Lung microvascular endothelial cell (primary cell): ENCODE measurements at regions not wholly inside any gene's neighbourhood (a gene's known extent, or its start where the extent isn't known, plus 50 kb on each side); places are given as distances from the start of the nearest gene placed in this dataset.

ENCODE experiments used
- DNase-seq, 2 donors: peaks; one replicate each; pipeline versions ENCODE4 v3.0.0 to v3.0.0-alpha.2; 2010; ENCODE audit warnings: low read depth in 2 of 2

DNA sequence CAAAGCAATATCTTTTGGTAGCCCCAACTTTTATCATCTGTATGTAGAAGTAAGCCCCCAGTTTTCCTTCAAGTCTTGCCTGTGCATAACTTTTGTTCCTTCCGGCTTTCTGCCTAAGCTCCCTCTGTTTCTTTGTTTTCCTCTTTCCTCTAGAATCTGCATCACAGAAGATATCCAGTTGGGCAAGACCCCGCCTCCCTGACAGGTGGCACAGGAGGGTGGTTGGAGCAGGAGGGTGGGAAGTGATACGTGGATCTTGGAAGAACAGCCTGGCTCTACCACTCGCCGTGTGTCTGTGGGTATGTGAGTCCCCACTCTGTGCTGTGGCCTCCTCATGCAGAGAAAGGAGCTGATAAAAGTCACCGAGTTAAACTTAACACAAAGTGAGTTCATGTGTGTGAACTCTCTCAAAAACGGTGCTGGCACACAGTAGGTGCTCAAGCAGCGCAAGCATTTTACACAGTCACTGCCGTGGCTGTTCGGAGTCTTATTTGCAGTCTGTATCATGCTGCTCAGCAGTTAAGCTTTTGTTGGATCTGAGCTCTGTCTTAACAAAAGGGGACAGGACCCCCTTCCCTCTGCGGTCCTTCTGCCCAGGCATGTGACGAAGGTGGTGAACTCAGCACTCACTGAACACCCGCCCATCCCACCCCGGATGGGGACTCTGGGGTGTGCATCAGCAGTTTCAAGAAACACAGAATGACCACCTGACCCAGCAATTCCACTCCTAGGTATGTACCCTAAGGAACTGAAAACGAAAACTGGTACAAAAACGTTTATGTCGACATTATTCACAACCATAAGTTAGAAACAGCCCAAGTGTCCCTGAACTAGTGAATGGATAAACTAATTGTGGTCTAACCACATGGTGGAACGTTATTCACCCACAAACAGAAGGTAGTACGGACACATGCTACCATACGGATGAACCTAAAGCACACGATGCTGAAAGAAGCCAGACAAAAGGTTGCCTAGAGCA, 249.1 kb downstream of the CTTN start:
- DNase-seq: no peak

GRCh38 chr11:70650075-70650909, 252.0 kb downstream of the CTTN start:
- peak; percentile 73 to 79 for DNase-seq

- DNase-seq: no peak
These were observed 252.7 kb downstream of the CTTN start for GRCh38 chr11:70651031-70651430.

DNA sequence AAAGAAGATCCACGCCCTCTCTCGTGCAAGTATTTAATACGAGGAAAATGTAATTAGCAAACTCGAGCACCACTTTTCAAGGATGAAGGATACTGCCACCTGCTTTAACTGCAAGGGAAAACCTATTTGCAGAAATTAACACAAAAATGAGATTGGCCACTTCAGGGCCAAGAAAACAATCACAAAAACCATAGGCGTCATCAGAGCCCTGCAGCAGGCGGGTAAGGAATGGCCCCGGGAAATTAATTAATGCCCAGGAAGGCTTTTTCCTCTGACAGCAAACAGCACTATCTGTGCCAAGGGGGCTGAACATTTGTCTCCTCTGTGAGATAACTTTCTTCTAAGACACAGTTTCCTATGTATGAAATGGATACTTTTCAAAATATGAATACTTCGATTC, 255.7 kb downstream of the CTTN start:
- no peak for DNase-seq

DNA sequence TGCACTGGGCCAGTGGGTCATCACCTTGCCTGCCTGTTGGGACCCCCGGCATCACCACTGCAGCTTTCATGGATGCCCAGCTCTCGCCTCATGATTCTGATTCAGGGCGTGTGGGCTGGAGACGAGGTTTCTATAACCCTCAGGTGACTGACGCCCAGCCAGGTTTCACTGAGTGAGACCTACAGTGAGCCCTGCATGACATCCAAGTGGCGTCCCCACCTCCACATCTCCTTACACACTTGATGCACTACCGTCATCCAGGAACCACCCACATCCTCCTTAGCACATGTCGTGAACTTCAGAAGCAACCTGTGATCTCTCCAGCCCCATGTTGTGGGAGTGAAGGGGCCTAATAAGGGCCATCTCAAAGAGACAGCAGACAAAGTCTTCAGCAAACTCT, 257.5 kb downstream of the CTTN start:
- DNase-seq: no peak

DNA sequence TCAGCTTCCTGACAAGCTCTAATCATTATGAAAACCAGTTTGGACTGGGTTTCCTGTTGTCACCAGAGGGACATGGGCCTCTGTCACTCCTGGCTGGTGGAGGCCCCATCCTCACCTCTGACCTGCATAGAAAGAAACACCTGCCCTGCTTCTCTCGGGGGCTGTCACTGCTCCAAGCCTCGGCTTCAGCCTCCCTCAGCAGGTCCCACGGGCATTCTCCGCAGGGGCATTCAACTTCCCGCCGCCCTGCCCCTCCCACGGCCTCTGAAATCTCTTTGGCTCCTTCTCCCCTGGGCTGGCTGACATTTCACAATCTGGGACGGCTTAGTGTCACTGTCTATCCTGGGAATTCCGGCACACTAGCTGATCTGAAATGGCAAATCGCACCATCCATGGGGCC, 257.9 kb downstream of the CTTN start:
- no peak for DNase-seq

GRCh38 chr11:70660059-70660888, 261.9 kb downstream of the CTTN start:
- DNase-seq: no peak

DNA sequence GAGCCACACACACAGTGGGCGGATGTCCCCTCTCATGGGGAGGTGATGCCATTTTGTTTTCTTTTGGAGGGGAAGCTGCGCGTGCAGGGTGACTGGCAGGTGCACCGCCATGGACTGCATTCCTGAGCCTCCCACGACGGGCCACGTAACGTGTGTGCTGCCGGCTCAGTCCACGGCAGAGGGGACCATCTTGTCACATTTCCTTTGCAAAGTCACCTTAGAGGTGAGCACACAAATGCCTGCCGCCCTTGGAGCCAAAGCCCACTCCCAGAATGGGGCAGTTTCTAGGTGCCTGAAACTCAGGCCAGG, 262.5 kb downstream of the CTTN start:
- no peak for DNase-seq

DNA sequence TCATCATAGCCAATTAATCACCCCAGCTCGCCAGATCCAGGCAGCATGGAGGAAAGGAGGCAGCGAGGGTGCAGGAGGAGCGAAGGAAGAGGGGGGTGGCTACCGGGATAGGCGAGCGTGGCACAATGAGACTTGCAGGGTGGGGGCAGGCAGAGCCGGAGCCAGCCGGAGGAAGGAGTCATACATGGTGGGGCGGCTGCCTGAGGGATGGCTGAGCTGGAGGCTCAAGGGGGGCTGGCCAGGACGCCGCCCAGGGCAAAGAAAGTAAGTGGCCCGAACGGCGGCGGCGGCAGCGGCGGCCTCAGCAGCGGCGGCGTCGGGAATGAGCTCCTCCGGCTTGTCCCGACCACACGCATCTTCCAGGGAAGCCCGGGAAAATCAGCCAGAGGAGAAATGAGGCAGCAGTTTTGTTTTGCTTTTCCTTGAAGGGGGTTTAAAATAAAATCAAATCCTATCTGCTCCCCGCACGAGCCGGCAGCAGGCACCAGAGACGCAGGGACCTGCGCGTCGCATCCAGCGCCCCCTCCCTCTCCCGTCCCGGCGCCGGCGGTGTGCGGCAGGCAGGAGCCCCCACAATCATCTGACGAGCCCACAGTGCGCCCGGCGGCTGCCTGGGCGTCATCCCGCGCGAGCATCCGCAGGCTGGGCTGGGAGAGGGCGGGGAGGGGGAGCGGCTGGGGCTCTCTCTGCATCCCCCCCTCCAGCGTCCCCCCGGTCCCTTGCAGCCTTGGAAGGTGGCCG, 263.6 kb downstream of the CTTN start:
- no peak for DNase-seq

DNA sequence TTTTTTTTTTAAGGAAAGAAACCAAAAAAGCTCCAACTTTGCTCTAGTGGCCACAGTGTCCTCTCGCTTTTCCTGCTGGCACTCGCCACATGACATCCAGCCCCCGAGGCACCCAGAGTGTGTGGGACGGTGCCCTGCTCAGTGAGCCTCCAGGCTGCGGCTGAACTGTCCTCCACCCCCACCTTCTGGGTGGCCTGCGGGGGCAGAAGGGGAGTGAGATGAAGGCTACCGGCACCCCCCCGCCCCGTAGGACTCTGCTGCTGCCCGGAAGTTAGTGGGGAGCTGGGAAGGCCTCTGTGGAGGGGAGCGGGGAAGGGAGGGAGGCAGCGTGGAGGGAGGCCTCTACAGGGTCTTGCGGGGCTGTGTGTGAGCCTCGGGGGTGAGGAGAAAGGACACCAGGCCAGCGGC, 264.4 kb downstream of the CTTN start:
- no peak for DNase-seq

GRCh38 chr11:70663815-70664214, 265.5 kb downstream of the CTTN start:
- no peak for DNase-seq

- no peak for DNase-seq
These were observed 268.0 kb downstream of the CTTN start for GRCh38 chr11:70666311-70666710.

- DNase-seq: no peak
These were observed 269.4 kb downstream of the CTTN start for GRCh38 chr11:70667767-70668166.

DNA sequence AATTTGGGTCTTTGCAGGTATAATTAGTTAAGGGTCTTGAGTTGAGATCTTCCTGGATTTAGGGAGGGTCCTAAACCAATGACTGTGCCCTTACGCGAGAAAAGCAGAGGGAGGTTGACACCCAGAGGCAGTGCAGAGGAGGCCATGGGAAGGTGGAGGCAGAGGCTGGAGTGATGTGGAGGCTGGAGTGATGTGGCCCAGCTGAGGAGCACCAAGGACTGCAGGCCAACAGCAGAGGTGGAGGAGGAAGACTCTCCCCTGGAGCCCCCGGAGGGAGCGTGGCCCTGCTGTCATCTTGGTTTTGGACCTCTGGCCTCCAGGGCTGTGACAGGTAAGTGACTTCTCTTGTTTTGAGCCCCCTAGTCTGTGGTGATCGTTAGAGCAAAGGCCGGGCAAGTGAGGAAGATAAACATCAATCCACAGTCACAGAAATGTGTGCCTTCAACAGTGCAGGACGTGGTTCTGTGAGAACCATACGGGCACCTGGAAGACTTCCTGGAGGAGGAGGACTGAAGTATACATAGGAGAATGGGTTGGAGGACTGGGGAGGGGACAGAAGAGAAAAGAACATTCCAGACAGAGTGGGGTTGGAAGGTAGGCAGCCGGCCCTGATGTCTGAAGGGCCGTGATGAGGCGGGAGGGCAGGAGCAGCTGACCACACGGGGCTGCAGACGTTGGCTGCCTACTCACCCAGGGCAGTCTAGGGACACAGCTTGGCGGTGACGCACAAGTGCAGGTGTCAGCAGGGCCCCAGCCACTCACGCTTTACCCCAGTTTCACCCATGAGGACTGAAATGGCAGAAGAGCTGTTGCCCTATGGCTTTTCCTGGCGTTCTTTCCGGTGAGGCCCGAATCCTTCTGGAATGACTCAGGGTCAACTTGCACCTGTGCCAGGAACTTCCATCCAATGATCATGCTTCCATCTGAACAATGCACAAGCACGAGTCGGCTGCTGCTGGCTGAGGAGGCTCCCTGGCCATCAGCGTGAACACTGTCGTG, 270.2 kb downstream of the CTTN start:
- peak in 1 of 2 donors; percentile 12 for DNase-seq

DNA sequence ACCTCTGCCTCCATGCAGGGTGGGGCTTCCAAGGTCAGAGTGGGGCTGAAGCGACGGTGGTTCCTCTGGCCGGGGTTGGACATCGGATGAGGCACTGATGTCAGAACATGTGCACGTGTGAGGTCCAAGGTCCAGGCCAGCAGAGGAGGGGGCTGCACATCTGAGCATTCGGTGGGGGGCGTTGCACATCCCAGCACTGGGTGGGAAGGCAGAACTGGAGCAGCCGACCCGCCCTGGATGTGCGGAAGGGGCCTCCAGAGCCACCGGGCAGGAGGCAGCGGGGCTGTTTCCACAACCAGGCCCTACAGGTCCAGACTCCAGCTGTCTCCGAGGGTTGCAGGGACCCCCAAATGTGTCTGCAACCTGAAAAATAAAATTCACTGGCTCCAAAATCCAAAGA, 271.0 kb downstream of the CTTN start:
- no peak for DNase-seq

DNA sequence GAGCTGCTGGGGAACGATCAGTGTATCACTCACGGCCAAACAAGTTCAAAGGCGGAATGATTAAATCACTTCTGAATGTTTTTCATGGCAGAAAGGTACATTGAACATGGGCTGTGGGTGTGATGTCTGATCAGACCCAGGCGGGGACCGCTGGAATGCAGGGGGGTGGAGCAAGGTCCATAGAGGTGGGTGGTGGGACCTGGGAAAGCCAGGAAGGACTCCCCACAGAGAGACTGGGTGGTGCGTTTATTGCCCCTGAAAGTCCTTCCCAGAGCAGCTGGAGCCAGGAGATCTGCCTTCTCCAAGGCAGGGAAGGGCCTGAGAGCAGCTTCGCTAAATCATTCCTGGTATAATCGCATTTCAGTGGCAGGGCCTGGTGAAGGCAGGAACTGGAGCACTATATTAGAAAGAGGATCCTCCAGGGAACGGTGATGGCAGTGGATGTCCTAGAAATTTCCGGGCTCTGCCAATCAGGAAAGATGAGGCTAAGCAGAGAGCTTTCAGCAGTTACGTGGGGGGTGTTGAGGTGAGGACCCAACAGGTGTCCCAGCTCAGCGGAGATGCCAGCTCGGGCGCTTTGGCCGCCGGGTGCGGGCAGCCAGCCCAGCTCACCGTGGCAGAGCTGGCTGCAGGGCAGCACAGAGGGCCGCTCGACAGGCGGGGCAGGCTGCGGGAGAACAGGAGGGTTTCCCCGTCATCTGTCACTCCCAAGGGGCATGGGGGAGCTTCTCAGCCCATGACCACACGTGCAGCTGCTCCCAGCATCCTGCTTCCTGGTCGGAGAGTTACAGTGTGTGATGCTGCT, 271.7 kb downstream of the CTTN start:
- DNase-seq: peak in 1 of 2 donors; percentile 8

DNA sequence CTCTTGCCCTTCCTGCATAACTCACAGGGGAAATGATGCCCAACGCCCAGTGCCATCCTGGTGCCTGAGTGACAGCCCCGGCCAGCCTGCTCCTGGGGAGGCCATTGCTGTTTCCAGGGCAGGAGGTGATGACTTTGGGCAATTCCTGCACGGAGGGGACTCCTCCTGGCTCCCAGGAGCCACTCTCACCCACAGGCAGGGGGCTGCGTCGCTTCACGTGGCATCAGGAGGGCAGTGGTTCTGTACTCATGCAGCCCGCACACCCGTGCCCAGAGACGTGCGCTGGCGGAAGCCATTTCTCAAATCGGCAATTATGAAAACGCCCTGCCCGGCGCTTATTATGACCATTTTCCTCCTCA, 272.3 kb downstream of the CTTN start:
- DNase-seq: no peak

DNA sequence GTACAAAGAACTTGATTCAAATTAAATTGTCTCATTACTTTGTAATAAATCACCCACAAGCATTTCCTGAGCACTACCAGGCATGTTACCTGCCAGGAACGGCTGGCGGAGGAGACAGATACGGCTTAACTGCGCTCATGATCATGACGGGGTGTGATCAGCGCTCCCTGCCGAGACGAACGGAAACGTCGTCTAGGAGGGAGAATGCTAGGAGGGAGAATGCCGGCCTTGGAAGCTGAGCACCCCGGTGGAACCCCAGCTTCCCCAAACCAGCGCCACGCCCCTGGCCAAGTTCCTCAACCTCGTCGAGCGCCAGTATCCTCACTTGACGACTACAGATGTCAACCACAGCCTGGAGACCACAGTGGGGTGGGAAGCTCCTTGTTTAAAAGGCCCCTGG, 272.8 kb downstream of the CTTN start:
- DNase-seq: no peak

- DNase-seq: no peak
These were observed 273.3 kb downstream of the CTTN start for GRCh38 chr11:70671611-70672010.
